ENCODE measurements at regions not wholly inside any gene's neighbourhood (a gene's known extent, or its start where the extent isn't known, plus 50 kb on each side); places are given as distances from the start of the nearest gene placed in this dataset.
A peak's percentile ranks its signal among the peaks of the same experiment; 100 is the strongest.

DNA sequence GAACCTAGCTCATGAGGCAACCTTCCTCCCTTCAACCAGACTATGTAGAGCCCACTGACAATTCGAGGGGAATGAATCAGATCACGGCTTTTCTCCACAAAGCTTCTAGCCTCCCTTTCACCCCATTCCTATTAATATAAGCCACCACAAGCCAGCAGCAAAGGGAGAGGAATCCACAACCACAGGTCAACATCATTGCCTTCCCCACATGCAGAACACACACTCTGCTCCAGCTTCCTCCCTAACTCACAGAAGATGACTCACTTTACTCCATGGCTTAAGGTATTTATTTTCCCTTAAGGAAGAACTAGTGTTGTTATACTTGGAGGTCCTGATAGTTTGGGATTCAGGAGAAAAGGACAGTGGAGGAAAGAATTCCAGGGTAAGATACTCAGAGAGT is 272.2 kb downstream of the C1D start:
- DNase-seq: no peak

DNA sequence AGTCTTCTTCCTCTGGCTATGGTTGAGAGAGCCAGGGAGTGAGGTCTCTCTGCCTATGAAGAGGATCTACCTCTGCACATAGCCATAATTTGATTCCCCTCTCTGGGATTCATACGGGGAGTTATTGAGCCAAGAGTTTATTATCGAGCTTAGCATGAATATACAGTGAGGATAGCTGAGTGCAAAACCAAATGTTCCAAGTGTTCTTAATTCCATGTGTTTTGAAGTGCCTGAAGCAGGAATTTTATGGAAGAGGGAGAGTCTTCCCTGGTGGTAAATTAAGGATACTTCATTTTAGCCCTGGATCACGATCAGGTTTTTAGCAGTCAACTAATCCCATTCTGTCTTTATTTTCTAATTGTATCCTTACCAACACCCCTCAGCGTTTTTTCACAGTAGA is 270.6 kb downstream of the C1D start:
- no peak for DNase-seq

GRCh38 chr2:67792681-67793091 is 270.1 kb downstream of the C1D start:
- DNase-seq: no peak

DNA sequence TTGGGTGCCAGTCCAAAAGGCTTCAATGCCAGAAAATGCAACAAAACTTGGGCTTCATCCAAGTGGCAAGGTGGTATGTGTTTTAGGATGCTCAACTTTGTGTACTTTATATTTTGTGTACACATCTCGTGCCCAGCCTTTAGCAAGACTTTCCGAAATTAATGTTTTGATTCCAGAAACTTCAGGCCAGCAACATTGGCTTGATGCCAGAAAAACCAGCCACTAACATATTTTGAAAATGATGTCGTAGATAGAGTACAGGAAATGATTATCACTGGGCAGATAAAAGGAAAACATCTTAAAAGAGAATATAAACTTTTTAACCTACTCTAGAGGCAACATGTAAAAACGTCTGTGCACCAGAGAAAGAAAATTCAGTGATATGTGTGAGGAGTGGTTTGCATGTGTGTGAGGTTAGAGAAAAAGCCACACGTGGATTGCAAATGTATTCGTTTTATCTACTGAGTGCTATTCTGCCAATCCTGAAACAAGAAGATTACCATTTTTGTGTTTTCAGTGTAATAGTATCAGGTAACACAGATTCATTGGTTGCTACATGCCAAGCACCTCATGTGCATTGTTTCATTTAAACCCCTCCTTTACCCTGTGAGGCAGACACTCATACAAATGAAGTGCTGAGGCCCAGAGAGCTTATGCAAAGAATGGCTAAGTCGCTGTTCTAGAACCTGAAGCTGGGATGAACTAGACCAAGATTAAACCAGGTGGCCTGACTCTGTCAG is 264.8 kb downstream of the C1D start:
- no peak for DNase-seq

GRCh38 chr2:67798541-67799160 is 264.2 kb downstream of the C1D start:
- DNase-seq: no peak

GRCh38 chr2:67799886-67800285 is 262.9 kb downstream of the C1D start:
- DNase-seq: no peak

DNA sequence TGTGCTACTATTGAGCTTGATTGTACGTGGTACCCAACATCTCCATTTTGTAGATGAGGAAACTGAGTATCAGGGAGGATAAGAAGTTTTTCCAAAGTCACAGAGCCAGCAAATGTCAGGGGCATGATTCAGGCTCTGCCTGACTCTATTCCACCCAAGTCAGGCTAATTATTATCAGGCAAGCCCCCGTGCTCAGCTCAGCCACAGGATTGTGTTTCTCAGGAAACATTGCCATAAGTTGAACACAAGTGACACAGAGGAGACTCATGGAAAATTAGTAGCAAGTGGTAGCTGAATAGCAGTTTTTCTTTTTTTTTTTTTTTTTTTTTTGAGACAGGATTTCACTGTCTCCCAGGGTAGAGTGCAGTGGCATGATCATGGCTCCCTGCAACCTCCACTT is 260.5 kb downstream of the C1D start:
- DNase-seq: no peak

DNA sequence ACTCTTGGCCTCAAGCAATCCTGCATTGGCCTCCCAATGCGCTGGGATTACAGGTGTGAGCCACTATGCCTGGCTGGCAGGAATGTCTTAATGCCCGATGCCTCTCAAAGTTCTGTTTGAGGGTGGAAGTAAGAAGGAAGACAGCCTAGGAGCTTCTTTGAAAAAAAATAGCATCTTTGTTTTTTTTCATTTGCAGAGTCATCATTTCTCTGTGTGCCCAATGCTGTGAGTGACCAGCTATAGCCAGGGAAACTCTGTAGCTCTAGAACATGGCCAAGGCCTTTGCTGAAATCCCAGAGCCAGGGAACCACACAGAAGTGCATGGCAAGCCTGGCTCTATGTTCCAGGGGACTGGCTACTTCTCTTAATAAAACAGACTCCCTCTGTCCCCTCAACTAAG is 260.0 kb downstream of the C1D start:
- no peak for DNase-seq

DNA sequence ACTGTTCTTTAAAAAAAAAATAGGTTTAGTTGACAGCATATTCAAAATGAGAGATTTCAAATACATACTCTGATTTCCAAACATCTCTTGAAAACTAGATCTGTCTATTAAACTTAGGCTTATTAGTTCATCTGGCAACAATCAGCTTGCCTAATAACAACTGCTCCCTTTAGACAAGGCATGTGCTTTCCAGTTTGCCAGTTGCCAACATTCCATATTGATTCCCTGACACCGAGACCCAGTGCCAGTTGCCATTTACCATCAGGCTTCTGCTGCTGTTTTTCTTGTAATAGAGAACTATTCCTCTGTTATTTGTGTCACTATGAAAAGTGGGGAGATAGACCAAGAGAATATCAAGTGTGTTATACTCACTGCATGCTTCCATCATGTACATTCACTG is 256.0 kb downstream of the C1D start:
- DNase-seq: no peak

DNA sequence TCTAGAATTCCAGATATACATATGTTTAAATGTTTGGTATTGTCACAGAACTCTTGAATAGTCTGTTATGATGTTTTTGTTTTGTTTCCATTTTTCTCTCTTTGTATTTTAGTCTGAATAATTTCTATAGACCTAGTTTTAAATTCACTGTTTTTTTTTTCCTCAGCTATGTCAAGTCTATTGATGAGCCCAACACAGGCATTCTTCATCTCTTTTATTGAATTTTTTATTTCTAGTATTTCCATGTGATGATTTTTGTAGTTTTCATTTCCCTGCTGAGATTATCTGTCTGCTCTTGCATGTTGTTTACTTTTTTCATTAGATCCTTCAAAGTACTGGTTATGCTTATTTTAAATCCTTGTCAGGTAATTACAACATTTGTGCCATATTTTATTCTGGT is 254.7 kb downstream of the C1D start:
- DNase-seq: no peak

DNA sequence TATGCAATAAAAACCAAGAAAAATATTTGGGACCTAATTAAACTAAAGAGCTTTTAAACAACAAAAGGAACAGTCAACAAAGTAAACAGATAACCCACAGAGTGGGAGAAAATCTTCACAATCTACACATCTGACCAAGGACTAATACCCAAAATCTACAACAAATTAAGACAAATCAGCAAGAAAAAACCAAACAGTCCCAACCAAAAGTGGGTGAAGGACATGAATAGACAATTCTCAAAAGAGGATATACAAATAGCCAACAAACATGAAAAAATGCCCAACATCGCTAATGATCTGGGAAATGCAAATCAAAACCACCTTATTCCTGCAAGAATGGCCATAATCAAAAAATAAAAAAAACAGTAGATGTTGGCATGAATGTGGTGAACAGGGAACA is 250.1 kb downstream of the C1D start:
- DNase-seq: no peak

DNA sequence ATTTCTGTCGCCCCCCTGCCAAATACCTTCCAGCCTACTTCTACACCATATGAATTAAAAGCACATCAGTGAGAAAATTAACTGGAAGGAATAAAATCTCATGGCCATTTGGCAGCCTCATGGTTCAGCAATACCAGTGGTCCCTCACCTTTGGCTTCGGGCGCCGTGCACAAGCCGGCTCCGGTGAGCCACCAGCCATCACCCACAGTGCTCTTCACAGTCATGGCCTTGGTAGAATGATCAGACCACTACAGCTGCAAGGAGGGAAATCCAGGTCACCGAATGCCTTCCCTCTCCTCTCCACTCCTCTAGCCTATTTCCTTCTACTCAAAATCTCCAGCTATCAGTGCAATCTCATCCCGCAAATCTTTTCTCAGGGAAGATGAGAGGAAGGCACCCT is 239.1 kb downstream of the C1D start:
- DNase-seq: no peak

DNA sequence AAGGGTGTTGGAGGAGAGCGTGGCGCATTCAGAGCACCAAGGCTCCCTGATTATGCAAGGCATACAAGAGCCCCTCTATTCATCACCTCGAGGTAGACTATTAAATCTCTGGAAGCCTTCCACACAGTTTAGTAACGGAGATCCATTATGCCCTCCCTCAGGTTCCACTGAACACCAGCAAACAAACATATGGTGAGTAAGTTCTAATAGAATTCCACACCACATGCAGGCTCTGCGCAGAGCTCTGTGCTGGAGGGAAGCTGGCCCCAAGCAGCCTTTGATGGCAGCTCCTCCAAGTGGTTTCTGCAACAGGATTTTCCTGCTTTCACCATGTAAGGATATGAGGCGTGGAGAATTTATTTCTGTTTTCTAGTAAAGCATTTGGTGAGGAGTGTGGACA is 238.6 kb downstream of the C1D start:
- DNase-seq: no peak

- no peak for DNase-seq
These were observed 237.3 kb downstream of the C1D start for GRCh38 chr2:67825476-67825875.

- DNase-seq: no peak
These were observed 234.7 kb downstream of the C1D start for GRCh38 chr2:67828066-67828465.

- DNase-seq: no peak
These were observed 233.3 kb downstream of the C1D start for GRCh38 chr2:67829470-67829869.

- DNase-seq: no peak
These were observed 229.2 kb downstream of the C1D start for GRCh38 chr2:67833632-67834031.

- DNase-seq: no peak
These were observed 228.3 kb downstream of the C1D start for GRCh38 chr2:67834482-67834881.

DNA sequence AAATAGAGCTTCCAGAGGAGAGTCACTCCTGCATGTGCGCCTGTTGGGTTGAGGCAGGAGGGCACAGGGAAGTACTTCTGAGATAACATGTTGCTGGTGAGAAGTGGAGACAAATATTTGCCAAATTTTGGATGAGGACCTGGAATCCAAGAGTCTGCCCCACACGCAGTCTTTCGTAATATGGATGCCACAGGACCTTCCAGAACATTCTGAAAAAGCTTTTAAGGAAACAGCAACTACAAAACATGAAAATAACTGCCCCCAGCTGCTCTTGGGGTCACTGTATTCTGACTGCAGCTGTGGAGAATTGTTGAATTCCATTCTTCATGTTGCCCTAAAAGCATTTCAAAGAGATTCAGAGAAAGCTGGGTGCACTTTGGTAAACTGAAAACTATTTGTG is 227.5 kb downstream of the C1D start:
- no peak for DNase-seq

GRCh38 chr2:67836866-67837265 is 225.9 kb downstream of the C1D start:
- no peak for DNase-seq

- DNase-seq: no peak
These were observed 224.6 kb downstream of the C1D start for GRCh38 chr2:67838205-67838604.

DNA sequence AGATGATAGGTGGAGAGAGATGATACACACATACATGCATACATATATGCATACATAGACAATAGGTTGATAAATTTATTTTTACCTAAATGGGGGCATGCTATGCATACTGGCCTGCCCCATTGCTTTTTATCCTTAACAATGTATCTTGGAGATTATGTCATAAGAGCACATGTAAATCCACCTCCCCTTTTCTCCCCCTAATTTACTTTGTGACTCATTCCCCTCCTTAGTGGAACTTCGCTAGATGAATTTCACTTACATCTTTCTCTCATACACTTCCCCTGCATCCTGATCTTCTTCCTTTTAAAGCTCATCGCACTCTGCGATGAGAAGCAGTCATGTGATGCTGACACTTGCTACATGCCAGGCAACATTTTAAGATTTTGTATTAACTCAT is 223.6 kb downstream of the C1D start:
- no peak for DNase-seq

- DNase-seq: no peak
These were observed 223.1 kb downstream of the C1D start for GRCh38 chr2:67839668-67840067.

GRCh38 chr2:67840460-67841068 is 222.2 kb downstream of the C1D start:
- DNase-seq: peak; percentile 27

DNA sequence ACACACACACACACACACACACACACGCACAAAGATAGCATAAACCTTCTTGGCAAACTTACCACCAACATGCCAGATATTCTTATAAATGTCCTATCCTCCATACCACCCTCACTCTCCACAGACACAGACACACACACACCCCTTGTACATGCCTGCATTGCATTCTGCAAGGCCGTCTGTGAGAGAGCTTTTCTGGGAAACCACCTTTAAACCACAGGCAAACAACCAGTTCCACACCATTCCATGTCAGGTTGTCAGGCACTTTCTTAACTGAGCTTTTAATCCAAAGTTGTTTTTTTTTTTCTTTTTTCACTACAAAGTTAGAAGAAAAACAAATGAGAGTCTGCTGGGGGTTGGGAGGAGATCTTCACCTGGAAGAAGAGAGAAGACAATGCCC is 221.1 kb downstream of the C1D start:
- no peak for DNase-seq
